ENCODE measurements at regions not wholly inside any gene's neighbourhood (a gene's known extent, or its start where the extent isn't known, plus 50 kb on each side); places are given as distances from the start of the nearest gene placed in this dataset.

DNA sequence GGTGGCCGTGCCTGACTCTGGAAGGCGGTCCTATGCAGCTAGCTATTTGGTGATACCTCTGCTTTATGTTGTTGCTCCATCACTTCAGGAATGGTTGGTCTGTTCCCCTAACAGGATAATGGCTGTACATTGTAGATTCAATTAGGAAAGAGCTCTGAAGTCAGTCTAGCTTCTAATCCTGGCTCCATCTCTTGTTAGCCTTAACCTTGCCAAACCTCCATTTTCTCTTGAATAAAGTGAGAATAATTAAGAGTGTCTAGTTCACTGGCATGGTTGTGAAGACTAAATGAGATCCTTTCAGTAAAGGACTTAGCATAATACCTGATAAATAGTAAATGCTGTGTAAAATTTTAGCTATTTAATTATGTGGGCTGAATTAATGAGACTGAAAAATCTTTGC, 262.5 kb upstream of the ARHGAP20 start:
- no peak for DNase-seq

DNA sequence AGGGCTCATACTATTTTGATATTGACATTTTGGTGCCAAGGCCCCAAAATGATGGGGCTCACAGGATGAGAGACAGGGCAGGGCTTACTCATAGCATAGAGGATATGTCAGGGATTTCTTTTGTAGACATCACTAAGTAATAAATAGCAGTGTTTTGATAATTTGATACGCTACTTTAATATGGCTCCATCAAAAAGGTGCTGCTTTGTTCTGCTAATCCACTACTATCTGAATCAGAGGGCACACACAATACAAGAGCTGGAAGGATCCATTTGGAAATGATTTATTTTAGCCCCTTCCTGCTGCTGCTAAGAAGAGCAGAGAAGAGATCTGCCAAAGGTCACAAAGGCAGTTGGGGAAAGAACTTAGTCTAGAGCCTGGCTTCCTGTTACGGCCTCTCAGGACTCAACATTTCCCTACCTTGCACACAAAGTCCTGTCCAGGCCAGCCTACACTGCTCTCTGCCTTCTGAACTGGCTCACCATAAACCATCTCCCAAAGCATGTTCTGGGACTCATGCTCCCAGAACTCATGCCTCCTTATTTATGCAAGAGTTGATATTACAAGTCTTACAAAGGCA, 261.3 kb upstream of the ARHGAP20 start:
- no peak for DNase-seq

DNA sequence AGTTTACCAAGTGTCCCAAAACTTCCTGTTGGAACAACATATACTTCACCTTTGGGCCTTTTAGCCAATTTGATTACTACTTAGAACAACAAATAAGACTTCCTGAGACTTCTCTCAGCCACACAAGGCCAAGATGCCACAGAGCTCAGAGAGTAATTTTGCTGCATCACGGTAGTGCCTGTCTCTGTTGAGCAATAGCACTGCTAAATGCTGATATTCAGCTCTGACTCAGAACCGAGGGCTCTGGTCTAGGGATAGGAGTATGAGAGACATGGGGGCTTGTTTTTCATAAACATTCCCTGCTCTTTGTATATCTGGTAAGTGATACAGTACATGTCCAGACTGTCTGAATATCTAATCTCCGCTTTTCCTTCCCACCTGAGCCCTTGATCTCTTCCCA, 260.4 kb upstream of the ARHGAP20 start:
- DNase-seq: no peak

DNA sequence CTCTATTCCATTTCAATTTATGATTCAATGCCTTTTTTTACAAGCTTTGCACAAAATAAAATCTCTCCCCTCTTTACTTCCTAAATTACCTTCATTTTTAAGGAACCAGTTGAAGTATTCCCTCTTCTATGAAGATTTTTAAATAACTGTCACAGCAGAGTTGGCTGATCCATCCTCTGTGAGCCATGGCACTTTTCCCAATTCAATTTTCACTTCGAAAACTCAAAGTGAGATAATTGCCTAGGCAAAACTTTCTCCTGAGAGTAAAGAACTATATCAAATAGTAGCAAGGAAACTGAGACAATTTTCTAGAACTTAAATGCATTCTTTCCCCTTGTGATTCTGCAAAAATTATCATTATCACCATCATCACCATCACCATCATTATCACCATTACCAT, 259.9 kb upstream of the ARHGAP20 start:
- no peak for DNase-seq

DNA sequence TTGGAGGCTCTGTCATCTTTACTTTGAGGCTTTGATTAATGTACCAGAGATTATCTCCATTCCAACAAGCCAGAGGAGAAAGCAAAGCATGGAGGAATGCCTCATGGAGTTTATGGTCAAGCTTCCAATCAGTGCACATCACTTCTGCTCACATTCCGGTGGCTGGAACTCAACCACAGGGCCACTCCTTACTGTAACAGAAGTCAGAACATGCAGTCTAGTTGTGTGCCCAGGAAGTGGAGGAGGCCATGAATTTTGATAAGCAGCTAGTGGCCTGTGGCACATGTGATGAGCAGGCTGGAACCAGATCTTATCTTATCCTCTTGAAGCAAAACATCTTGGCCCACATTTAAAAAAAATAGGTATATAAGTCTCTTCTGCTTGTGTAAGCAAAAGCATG, 258.9 kb upstream of the ARHGAP20 start:
- DNase-seq: no peak

DNA sequence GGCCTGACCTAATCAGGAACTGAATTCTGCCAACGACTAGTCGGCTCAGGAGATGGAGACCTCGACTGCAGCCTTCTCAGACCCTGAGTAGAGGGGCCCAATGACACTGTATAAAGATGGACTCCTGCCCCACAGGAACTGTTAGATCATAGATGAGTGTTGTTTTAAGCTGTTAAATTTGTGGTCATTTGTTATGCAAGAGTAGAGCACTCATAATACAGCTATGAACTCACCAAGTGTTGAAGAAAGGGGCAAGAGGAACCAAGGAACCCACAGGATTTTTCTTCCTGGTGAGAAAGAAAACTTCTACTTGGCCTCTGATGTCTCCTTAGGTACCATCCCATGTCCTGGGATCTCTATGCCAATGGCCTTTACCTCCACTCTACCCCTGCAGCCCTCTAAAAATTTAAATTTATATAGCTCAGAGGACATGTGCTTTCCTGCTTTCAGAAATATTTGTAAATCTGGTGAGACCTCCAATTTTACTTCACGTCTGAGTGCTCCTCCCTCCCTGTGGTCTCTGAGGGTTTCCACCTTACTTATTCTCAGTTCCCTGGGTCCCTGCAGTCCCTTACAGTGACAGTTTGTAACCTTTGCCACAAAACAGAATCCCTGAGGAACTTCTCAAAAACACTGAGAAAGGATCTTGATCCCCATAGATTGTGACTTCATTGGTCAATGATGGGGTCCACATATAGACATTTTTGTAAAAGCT, 256.3 kb upstream of the ARHGAP20 start:
- no peak for DNase-seq

DNA sequence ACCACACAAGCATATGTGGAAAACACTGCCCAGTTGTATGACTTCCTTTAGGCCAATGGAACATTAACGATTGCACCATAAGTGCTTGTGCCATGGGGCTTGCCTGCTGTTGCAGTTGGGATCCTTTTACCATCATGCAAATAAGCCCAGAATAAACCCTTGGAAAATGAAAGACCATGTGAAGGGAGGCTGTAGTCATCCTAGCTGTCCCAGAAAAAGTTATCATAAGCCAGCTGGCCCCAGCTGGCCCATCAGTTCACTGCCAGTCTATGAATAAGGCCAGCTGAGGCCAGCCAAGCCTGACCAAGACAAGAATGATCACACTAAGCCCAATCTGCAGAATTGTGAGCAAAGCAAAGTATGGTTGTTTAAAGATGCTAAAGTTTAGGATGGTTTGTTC, 253.9 kb upstream of the ARHGAP20 start:
- DNase-seq: no peak

DNA sequence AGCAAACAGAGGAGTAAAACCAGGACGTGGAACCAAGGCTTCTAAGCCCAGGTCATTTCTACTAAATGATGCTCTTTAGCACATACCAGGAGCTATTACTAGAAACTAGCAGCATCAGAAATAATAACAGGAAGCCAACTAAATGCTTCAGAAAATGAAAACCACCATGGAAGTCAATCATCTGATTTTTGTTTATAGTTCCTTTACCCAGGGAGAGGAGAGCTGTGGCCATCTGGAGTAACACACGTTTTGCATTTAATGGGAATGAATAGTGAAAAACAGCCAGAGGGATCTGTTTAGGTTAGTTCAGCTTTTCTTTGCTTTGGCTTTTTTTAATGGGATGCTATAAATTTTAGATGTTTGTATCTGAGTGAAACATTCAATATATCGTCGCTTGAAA, 250.7 kb upstream of the ARHGAP20 start:
- DNase-seq: no peak

DNA sequence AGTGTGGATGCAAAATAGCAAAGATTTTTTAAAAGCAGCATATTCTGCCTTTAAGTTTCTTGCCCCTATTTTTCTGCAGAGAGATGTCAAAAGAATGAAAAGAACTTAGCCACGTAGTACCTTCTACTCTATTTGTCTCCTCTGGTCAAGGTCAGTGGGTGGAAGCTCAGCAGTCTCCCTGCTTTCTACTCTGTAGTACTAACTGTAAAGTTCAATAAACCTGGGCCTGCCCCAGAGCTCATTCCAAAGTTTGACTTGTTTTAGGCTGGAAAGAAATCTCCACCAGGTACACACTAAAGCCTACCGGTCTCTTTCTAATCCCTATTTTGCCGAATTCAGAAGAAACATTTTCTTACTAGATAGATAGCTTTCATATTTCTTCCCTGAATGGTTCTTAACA, 247.9 kb upstream of the ARHGAP20 start:
- no peak for DNase-seq

DNA sequence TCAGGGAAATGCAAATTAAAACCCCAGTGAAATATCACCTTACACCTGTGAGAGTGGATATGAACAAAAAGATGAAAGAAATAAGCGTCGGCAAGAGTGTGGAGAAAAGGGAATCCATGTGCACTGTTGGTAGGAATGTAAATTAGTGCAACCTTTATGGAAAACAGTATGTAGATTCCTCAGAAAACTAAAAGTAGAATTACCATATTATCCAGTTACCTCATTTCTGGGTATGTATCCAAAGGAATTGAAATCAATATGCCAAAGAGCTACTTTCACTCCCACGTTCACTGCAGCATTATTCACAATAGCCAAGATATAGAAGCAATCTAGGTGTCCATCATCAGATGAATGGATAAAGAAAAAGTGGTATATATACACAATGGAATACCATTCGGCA, 246.0 kb upstream of the ARHGAP20 start:
- DNase-seq: no peak

DNA sequence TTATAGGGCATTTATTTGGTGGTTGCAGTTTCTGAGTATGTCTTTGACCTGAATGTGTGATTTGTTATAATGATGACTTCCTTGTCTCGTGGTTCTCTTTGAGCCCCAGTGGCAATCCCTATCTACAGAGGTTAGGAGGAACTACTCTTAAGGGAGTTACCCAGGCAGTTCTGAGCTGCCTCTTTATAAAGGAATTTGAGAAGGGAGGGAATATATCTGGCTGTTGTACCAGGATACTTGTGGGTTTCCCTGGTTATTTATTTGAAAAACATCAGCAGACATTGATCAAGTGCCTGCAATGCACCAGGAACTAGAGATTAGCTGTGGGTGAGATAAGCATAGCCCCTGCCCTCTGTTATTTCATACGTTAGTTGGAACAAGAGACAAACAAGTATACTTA, 243.5 kb upstream of the ARHGAP20 start:
- DNase-seq: no peak

DNA sequence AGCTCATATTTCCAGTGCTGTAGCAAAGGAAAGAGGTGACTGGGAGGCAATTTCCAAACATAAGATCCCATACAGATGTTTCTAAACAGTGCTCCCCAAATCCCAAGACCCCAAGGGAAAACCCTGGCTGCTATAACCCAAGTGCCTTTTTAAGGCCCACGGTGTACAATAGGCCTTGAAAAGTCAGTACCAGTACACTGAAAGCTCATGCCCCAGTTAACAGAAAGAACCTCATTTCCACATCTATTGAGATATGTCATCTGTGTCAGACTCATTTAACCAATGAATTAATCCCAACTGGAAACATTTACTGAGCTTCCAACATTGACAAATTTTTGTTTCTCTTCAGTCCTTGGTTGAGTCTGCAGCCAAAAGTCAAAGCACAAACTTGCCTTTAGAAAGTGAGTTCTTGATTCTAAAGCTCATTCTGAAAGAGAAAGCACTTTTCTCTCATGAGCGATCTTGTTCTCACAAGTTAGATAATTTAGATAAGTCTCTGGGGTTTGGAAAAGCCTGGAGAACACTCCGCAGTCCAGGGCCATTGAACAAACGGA, 239.8 kb upstream of the ARHGAP20 start:
- DNase-seq: no peak

DNA sequence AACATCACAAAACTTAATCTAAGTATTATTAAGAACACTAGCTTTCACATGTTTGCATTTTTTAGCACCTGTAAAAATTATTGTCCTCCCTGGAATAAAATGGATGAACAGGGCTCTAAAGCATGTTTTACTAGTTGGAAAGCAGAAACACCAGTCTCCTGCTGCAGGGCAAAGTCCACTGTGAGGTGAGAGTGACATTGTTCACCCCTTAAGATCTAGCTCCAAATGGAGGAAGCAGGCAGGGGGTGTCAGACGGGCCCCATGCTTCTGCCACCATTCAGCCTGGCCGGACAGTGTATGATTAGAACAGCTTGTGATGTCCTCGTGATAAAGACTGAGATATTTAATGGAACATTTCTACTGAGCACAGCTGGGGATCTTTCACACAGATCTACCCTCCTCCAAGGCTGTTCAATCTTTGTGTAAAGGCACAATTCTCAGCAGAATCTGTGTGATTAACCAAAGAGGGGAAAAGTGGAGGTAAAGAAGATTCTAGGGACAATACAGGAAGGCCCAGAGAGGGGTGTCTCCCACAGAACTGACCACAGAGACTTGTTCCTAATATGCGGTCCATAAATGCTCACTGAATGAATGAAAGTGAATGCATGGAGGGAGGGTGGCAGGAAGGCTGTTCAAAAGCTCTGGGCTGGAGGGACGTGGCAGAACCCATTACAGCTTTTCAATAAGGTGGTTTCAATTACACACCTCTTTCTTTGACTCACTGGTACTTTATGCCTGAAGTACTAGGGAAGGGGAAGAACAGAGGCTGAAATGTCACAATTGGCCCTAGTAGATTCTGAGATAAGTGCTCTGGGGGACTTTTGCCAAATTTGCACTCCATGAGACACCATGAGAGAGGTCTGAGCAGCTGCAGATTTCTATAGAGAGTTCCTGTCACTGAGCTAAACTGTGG, 239.1 kb upstream of the ARHGAP20 start:
- DNase-seq: no peak

DNA sequence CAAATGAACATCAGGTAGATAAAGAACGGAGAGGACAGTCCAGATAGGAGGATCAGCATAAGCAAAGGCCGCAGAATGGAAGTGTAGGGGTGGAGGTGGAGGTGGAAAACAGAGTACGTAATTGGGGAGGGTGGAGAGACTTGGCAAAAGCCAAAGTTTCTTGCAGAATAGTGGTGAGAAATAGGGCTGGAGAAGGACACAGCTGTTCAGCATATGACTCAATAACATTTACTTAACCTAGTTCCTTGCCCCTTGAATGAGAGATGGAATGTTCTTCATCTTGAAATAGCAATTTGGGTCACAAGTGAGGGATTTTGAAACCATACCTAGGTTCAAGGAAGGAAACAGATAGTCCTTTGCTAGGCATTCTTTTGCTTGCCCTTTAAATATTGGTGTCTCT, 235.9 kb upstream of the ARHGAP20 start:
- DNase-seq: no peak

DNA sequence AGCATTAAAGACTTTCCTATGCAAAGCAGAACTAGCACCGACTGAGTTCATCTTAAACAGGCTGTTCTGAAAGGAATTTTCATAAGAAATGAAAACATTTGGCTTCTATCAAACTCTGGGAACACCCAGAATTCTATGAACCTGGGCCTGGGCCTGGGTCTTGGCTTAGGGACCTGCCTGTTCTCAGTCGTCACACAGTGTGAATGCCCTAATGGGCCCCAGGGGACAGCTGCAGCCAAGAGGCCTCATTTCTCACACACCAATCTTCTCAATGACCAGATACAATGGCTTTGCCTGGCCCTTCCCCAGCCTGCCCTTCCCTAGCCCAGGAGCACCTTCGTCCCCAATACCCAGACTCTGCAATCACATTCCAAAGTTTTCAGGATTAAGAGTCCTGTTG, 234.9 kb upstream of the ARHGAP20 start:
- no peak for DNase-seq

DNA sequence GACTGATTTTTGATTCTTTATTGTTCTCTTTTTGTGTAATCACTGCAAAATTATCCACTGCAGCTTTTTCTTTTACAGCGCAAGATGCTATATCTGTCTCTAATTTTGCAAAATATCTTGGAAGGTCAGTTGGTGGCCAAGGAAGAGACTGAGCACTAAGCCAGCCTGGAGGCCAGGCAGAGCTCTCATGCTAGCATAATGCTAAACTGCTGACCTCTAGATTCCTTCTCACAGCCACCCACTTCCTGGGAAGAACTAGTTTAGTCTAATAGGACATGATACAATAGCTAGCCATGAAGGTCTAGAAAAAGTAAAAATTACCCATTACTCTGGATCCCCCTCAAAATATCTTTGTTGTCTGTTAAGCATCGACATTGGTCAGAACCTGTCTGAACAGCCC, 227.2 kb upstream of the ARHGAP20 start:
- DNase-seq: no peak

DNA sequence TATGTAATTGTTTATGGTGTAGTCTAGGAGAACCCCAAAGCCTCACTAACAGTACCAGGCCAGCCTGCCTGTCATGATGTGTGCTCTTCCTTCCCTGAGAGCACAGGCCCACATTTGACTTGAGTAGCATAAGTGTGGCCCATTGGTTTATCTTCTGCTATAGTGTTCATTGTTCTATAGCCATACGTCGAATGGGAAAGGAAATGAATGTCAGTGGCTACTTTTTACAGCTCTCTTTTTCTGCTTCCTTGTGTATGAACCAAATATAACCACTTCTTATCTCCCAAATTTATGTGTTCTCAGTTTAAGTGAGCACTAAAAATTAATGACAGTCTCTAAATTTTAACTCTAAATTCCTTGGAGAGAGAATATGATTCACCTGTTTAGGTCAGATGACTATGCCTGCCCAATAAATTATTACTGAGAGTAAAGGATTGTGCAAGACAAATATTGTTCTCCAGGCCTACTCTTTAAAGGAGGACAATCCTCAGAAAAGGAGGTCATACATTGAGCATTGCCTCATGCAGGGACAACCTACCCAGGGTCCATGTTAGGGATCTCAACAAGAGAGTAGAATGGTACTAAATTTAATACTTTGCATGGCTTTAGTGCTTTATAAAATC, 222.9 kb upstream of the ARHGAP20 start:
- no peak for DNase-seq

DNA sequence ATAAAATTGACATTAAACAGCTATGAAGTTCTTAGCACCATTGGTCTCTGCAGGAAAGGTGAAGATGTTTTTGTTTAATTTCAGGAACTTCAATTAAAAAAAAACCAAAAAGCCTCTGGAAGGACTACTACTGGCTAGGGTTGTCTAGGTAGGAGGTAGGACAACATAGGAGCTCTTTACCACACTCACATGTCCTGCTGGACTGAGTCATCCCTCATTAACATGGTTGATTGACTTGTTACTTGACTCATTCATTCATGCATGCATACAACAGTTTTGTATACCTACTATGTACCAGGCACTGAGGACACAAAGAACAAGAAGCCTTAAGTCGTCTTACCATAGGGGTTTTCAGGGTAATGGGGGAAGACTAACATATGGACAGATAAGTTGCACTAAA, 216.9 kb upstream of the ARHGAP20 start:
- DNase-seq: no peak

DNA sequence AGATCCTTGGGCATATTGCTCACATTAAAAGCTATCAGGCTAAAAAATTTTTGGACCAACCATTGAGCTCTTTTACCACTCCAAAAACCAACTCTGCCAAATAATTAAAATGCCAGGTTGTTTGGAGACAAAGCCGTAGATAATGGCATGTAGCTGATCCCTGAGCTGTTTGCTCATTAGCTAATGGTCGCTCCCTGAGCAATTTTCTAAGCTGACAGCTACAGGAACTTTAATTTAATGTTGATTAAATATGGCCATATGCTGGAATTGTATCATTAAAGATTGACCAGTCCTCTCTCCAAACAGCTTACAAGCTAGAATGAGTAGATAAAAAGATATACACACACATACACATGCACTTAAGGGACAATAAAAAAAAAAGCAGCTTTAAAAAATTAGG, 216.2 kb upstream of the ARHGAP20 start:
- DNase-seq: no peak

DNA sequence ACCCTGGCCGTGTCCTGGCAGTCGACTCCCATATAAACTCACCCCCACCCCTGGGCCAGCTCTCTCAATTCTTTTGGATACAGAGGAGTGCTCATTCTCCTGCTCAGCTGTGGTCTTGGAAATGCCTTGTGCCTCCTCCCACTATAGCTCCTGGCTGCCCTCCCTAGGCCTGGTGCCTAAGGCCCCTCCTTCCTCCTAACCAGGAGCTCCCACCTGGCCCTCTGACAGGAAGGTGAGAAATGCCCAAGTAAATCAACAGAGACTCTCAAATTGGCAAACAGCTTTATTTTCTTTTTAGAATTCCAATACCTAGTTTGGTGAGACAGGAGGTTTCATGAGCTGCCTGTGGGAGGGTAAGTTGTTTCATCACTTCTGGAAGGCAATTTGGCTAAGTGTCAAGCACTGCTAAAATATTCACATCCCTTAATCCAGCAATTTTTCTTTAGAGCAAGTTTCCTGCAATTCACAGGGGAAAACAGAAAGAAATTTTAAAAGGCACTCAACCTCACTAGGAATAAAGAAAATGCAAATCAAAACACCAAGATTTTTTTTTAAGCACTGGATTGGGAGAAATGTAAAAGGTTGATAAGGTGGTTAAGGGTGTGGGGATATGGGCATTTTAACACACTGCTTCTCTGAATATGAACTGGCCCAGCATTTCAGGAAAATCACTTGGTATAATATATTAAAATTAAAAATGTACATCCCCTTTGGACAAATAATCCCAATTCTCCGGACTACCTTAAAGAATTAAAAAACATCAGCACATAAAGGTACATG, 209.7 kb upstream of the ARHGAP20 start:
- DNase-seq: no peak

DNA sequence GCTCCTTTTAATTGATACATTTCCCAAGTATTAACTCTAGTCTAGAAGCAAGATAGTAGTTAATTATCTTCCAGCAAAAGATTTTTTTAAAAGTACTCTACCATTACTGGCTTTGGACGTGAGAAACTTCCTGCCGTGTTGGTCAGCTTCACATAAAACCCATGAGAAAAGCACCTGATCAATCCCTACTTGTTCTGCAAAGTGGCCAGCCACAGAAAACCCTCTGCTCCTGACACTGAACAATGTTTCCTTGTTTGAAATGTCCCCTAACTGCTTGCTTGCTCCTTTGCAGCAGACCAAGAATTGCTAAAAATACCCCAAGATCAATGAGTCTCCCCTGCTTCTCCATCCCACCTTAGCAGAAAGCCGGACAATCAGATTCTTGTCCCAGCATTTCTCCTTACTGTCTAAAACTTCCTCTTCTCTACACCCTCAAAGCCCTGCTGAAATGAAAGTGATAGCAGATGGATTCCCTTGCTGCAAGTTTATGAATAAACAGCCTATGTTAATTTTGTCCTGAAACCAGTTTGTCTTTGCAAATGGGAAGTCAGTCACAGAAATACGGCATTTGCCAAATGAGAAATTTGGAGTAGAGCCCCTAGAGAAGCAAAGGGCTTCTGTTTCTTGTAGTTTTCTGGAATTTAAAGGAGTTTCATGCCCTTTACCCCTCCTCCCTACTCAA, 207.1 kb upstream of the ARHGAP20 start:
- DNase-seq: no peak

DNA sequence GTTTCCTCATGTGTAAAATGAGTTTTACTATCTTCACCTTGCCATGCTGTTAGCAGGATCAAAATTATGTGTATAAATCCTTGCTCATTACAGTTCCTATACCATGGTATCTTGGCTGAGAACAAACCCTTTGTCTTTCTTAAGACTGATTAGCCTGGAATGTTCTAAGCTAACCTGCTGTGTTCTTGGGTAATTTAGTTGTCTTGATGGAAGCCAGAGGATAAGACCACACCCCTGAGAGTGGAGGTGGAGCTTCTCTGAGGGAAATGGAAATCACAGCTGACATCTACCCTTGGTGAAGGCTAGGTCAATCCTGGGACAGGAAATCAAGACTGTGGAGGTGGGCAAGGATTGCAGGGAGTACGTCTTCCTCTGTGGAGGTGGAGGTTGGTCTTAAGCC, 206.1 kb upstream of the ARHGAP20 start:
- no peak for DNase-seq
